HG03571 (cell line): ENCODE measurements at regions not wholly inside any gene's neighbourhood (a gene's known extent, or its start where the extent isn't known, plus 50 kb on each side); places are given as distances from the start of the nearest gene placed in this dataset.
"Not testable (repeated sequence)": the region's sequence is repeated elsewhere in the genome, so short reads cannot be mapped to it uniquely, and the experiment has no call there.

Experiments
- ATAC-seq: cut with Tn5 transposase; IDR thresholded peaks from one replicate; pipeline ENCODE4 v1.9.1; 2021; ENCODE audit not compliant: unreplicated experiment

DNA sequence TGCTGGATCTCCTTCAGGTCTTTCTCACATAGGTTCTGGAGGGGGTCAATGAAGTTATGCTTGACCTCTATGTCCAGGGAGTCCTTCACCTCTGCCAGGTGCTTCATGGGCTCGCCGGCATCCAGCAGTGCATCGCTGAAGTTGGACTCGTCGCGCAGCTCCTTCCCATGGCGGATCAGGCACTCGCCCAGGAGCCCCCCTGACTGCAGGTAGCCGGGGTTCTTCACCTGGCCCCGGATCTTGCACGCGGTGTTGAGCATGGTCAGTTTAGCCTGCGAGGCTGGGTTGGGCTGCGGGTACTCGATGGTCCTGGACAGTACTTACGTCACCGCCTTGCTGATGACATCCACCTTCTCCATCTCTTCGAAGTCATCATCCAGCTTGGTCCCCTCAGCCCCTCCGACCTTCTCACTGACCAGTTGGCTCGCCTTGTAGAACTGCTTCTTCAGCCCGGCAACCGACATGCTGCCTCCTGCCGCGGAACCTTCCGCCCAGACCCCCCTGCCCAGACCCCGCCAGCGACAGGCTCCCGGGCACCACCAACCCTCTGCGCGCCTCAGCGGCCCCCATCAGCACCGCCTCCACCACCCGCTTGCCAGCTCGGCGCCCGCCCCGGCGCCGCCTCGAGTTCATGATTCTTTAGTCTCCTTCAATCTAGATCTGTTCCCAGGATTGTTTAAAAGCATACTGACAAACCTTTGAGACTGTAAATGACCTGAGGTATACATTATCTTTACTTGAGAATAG is 99.8 kb downstream of the KPNA2 start:
- ATAC-seq = no peak

DNA sequence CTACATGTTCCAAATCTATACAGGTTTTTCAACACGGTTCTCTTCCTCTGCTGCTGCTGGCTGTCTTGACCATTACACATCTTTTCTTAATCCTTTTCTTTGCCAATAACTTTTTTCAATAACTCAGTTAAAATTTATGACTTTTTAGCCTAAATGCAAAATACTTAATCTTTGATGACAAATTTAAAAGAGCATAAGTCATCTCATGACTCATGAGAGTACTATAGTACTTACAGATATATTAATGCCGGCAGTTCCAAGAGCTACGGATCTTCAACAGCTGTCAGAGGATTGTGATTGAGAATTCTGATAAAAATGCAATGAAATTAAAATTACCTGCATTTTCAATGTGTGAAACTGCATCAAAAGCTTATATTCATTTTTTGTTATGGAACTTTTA is 105.5 kb downstream of the KPNA2 start:
- ATAC-seq = no peak

DNA sequence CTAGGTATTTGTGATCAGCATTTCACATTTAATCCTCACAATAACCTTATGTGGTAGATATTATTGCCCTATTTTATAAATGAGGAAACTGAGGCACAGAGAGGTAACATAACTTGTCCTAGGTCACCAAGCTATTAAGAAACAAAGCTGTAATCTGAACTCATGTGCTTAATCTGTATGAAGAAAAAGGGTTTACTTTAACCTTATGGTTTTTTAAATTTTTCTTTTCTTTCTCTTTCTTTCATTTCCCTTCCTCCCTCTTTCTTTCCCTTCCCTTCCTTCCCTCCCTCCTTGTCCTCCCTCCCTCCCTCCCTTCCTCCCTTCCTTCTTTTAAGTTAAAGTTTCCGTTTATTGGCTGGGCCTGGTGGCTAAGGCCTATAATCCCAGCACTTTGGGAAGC is 105.2 kb upstream of the AMZ2 start:
- no peak for ATAC-seq

DNA sequence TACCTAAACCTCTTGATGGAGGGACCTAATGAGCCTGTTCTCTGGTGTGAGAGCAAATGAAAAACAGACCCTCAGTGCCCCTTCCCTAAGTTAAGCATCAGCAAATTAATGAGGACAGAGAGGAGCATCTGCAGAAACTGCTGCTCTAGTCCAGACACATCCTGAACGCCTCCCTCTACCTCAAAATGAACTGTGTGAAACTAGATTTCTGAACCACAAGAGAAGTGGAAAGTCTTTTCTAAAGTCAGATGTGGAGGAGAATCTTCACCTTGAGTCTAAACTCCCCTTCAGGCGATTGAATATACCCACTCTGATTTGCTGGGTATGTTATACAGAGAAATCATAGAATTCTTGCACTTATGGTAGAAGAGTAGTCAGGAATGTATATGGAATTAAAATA is 104.4 kb upstream of the AMZ2 start:
- ATAC-seq = no peak

DNA sequence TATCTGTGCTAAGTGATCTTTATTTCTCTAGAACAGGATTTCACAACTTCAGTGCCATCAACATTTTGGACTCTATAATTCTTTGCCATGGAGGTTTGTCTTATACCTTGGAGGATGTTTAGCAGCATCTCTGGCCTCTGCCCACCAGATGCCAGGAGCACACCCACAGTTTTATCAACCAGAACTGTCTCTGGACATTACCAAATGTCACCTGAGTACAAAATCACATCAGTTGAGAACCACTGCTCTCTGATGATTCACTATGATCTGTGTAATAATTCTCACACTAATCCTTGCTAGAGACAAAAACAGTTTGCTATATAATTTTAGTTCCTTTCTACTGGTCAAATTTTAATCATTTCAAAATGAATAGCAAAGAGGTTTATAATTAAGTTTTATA is 102.8 kb upstream of the AMZ2 start:
- ATAC-seq = no peak

DNA sequence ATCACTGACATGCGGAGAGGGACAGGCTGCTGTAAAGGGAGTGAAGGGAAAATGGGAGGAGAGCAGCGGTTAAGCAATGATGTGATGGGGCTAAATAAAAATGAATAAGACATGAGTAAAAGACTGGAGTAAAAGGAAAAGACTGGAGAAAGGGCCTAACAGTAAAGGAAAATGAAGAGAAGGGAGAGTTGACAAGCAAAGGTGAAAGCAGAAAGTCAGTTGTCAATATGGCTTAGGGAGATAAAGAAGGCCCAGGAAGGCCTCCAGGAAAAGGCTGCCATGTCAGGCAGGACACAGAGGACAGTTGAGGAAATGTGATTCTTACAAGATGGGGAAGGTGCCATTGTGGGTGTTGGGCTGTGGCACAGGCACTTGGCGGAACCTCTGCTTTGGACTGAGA is 98.9 kb upstream of the AMZ2 start:
- no peak for ATAC-seq

DNA sequence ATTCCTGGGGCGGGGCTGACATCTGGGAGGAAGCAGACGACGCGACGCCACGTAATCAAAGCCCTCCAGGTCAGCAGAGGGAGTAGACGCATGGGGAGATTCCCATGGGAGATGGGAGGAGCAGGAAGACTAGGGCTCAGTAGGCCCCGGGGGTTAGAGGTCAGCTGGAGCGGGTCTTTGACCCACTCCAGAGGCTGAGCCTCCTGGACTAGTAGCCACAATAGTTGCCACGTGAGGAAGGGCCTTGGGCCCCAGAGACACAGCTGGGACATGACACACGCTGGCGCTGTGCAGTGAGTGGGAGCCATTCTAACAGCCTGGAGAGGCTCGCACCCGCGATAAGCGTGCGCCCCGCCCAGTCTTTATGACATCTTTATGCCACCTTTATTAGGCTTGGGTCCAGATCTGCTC is 95.7 kb upstream of the AMZ2 start:
- no peak for ATAC-seq

DNA sequence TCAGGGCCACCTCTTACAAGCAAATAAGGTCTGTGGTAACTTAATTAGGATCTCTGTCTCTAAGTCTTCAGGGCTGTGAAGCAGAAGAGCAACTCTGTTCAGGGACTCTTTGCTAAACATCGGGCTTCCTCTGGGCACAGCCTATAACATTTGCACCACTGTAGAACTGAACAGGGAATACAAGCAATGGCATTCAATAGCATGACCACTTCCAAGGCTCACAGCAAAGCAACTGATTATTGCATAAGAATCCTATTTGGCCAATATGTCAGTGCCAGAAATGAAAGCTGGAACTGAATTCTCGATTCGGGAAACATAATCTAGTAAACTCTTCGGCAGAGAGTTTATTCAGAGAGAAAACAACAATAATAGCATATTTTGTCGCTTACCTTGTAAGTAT is 92.2 kb upstream of the AMZ2 start:
- no peak for ATAC-seq

DNA sequence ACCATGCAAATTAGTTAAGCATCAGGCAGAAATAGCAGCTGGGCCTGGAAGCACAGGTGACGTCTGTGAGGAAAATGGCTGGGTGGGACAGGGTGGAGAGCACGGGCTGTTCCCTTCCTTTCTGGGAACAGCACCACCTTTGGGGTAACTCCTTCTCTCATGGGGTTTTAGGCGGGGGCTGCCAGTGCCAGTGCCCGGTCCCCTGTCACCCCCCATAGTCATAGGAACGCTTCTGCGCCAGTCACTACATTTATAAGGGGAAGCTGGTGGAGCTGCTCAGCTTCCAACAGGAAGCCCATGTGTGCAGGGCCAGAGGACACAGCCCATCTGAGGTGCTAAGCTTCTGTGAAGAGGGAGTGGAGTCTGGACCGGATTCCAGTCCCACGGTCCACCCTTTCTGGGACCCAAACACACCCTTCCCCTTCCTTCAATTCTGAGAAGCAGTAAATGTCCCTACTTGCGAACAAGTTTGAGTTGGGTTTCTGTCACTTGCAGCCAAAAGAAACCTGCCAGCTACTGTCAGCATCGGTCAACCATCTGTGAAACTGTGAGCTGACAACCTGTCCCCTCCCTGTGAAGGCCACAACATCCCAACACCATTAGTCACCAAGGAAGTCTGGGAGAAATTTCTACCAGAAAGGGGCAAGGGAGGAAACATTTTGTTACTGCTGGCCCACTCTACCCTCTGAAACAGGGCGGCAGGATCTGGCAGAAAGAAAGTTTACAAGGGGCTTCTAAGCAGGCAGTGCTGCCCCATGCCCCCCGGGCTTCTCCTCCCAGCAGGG is 86.0 kb upstream of the AMZ2 start:
- ATAC-seq = no peak

DNA sequence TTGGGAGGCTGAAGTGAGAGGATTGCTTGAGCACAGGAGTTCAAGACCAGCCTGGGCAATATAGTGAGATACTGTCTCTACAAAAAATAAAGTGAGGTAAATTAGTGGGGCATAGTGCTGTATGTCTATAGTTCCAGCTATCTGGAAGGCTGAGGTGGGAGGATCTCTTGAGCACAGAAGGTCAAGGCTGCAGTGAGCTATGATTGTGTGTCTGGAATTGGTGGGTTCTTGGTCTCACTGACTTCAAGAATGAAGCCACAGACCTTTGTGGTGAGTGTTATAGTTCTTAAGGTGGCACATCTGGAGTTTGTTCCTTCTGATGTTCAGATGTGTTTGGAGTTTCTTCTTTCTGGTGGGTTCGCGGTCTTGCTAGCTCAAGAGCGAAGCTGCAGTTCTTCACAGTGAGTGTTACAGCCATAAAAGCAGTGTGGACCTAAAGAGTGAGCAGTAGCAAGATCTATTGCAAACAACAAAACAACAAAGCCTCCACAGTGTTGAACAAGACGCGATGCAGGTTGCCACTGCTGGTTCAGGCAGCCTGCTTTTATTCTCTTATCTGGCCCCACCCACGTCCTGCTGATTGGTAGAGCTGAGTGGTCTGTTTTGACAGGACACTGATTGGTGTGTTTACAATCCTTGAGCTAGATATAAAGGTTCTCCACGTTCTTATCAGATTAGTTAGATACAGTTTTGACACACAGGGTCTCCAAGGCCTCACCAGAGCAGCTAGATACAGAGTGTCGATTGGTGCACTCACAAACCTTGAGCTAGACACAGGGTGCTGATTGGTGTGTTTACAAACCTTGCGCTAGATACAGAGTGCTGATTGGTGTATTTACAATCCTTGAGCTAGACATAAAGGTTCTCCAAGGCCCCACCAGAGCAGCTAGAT is 79.3 kb upstream of the AMZ2 start:
- ATAC-seq = not testable (repeated sequence)

DNA sequence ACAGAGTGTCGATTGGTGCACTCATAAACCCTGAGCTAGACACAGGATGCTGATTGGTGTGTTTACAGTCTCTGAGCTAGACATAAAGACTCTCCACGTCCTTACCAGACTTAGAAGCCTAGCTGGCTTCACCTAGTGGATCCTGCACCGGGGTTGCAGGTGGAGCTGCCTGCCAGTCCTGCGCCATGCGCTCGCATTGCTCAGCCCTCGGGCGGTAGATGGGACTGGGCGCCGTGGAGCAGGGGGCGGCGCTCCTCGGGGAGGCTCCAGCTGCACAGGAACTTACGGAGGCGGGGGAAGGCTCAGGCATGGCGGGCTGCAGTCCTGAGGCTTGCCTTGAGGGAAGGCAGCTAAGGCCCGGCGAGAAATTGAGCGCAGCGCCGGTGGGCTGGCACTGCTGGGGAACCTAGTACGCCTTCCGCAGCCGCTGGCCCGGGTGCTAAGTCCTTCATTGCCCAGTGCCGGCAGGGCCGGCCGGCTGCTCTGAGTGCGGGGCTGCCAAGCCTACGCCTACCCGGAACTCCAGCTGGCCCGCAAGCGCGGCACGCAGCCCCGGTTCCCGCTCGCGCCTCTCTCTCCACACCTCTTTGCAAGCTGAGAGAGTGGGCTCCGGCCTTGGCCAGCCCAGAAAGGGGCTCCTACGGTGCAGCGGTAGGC is 78.5 kb upstream of the AMZ2 start:
- ATAC-seq = not testable (repeated sequence)

DNA sequence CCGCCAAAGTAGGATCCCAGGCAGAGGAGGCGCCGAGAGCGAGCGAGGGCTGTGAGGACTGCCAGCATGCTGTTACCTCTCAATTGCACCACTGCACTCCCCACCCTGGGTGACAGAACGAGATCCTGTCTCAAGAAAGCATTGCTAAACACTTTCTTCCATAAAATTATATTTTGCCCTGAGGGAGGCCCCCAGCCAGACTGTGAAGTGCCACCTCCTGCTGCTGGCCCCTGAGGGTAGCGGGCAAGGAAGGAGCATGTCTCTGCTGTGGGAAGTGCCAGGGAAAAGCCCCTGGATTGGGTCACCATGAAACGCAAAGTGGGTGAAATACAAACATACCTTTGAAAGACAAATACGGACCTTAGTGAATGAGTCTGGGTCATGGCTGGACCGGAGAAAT is 78.0 kb upstream of the AMZ2 start:
- ATAC-seq = no peak

DNA sequence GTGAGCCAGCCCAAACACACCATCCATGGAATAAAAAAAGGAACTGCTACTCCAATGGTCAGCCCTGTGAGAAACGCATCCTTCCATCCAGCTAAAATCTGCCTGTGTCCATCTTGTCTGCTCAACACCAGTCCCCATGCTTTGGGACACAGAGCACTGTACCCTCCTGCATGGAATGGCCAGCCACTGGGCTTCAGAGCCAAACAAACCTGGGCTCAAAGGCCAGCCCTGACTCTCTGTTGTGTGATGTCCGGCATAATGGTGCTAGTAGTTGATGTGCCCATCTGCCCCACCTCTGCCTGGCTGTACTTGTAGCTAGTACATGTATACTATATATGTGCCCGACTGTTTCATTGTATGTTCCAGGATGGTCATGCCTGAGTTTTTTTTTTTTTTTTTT is 77.6 kb upstream of the AMZ2 start:
- no peak for ATAC-seq

DNA sequence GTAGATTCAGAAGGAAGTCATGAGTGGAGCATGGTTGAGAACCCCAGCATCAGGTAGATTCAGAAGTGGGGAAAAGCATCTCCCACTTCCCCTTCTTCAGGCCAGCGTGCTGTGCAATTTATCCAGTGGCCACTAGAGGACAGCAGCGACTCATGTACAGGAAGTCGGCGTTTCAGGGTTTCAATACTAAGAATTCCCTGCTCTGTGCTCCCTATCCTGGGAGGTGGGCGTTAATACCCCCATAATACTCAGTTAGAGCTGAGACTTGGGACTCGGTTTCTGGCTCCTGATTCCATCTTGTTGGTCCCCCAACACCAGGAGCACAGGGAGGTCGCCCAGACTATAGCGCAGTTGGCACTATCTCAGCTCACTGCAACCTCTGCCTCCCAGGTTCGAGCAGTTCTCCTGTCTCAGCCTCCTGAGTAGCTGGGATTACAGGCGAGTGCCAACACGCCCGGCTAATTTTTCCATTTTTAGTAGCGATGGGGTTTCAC is 75.3 kb upstream of the AMZ2 start:
- peak; percentile 55 for ATAC-seq

DNA sequence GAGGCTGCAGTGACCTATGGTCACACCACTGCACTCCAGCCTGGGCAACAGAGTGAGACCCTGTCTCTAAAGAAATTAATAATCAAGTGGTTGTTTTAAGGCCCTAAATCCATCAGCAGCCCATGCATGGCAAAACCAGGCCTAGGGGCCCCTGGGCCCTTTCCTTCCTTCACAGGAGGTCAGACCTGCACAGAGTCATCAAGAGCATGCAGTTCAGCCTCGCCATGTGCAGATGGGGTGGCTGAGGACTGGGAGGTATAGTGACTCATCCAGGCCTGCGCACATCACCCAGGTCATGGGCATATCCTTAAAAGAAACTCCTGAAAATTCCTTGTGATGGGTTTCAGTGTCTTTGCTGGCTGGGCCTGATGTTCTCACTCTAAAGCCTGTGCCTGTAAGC is 72.4 kb upstream of the AMZ2 start:
- ATAC-seq = no peak

DNA sequence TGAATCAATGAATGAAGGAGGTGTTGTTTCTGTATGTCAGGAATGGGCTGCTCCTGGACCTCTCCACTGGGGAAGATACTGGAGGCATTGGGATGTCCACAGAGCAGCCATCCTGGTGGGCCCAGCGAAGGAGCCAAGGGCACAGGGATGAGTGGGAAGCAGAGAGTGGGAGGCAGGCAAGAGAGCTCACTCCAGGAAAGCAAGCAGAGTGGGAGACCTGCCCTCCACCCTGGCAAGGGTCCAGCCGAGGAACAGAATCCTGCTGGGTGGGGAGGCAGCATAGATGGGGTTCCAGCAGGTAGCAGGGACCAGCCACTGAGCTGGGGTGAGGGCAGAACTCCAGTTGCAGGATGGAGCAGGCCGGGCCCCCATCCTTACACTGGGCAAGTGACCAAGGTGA is 71.9 kb upstream of the AMZ2 start:
- ATAC-seq = no peak

DNA sequence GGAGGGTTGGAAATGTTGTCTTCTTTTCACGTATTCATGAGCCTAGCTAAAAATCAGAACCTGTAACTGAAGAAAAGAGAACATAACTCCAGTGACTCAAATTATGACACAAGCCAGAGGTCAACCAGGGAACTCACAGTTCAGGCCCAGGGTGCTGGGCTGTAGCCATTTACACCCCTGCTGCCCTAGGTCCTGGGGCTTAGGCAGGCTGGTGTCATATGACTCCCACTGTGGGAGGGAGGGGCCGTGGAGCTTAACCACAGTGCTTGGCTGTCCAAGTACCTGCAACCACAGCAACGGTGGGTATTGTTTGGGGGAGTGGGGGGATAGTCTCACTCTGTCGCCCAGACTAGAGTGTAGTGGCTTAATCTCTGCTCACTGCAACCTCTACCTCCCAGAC is 71.1 kb upstream of the AMZ2 start:
- ATAC-seq = no peak

DNA sequence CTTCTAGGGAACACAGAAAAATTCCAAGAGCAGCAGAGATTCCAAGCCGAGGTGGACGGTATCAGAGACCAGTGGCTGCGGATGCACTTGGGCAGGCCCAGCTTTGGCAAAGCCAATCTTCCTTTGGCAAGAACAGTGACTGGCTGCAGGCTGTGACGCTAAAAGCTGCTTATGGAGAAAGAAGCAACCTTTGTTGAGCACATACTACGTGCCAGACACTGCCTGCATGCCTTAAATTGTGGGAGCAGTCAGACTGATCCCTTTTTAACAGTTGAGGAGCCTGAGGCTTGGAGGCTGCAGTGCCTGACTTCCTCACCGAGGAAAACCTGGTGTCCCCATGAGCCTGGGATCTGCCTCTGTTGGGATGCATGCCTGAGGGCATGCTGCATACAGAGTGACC is 69.0 kb upstream of the AMZ2 start:
- ATAC-seq = no peak

DNA sequence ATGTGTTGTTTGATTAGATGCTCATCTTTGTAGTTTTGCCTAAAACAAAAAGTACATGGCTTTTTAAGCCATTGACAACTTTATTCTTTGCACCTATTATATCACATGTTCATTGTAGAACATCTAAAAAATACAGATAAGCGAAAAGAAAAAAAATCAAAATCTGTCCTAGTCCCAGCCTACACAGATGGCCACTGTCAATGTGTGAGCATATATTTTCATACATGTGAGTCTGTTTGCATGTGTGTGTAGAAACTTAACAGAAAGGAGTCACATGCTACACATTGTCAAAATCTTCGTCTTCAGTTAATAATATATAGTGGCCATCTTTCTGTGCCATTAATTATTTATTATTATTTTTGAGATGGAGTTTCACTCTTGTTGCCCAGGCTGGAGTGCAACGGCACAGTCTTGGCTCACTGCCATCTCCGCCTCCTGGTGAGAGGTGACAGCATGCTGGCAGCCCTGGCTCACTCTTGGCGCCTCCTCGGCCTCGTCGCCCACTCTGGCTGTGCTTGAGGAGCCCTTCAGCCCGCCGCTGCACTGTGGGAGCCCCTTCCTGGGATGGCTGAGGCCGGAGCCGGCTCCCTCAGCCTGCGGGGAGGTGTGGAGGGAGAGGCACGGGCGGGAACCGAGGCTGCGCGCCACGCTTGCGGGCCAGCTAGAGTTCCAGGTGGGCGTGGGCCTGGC is 68.5 kb upstream of the AMZ2 start:
- ATAC-seq = no peak

DNA sequence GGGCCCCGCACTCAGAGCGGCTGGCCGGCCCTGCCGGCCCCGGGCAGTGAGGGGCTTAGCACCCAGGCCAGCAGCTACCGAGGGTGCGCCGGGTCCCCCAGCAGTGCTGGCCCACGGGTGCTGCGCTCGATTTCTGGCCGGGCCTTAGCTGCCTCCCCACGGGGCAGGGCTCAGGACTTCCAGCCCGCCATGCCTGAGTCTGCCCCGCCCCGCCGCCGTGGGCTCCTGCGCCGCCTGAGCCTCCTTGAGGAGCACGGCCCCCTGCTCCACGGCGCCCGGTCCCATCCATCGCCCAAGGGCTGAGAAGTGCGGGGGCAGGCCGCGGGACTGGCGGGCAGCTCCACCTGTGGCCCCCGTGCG is 67.9 kb upstream of the AMZ2 start:
- no peak for ATAC-seq

DNA sequence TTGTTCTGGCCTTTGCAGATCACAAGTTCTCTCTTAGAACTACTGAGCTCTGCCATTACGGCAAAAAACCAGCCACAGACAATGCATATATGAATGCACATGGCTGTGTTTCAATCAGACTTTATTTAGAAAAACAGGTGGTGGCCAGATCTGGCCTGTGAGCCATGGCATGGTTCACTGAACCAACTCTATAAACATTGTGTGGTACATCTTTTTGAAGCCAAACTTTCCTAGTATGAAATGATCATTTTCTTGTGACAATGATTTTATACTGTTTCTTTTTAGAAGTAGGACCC is 65.9 kb upstream of the AMZ2 start:
- ATAC-seq = peak; percentile 57
